HG03060 (cell line): ENCODE measurements at regions not wholly inside any gene's neighbourhood (a gene's known extent, or its start where the extent isn't known, plus 50 kb on each side); places are given as distances from the start of the nearest gene placed in this dataset.
"Not testable (repeated sequence)": the region's sequence is repeated elsewhere in the genome, so short reads cannot be mapped to it uniquely, and the experiment has no call there.

ENCODE experiments used
- ATAC-seq: cut with Tn5 transposase; IDR thresholded peaks from one replicate; pipeline ENCODE4 v1.9.1; 2021; ENCODE audit warnings: low read depth, moderate number of reproducible peaks; ENCODE audit not compliant: unreplicated experiment

GRCh38 chr2:133998726-133999125 lies 255.1 kb upstream of the MGAT5 start:
- ATAC-seq = not testable (repeated sequence)

DNA sequence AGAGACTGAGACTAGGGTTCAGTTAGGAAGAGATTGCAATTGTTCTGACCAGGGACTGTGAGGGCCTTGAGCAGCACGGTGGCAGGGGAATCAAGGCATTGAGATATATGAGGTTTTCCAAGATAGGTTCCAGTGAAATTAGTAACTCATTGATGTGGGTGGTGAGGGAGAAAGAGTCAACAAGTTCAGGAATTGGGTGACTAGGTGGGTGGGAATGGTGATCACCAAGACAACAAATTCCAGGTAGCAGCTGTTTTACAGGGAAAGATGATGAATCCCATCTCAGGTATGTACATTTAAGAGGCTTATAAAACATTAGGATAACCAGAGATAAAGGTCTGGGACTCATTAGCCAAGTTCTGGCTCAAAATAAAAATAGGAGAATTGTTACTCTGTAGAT lies 251.5 kb upstream of the MGAT5 start:
- ATAC-seq = no peak

- no peak for ATAC-seq
Measured at GRCh38 chr2:134002921-134003320, 251.0 kb upstream of the MGAT5 start.

DNA sequence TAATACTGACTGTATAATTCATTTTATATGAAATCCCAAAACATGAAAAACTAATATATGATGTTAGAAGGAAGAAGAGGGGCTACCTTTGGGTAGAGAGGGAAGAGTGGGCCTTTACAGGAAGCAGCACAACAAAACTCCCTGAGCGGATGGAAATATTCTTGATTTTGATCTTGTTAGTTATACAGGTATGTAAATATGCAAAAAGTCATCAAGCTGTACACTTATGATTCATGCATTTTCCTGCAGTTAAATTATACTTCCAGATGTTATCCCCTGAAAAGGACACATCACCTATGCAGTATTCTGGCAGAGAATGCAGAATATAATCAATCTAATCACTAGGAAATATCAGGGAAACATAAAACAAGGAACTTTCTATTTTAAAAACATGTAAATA lies 249.4 kb upstream of the MGAT5 start:
- ATAC-seq = no peak

GRCh38 chr2:134008837-134009236 lies 245.0 kb upstream of the MGAT5 start:
- no peak for ATAC-seq

DNA sequence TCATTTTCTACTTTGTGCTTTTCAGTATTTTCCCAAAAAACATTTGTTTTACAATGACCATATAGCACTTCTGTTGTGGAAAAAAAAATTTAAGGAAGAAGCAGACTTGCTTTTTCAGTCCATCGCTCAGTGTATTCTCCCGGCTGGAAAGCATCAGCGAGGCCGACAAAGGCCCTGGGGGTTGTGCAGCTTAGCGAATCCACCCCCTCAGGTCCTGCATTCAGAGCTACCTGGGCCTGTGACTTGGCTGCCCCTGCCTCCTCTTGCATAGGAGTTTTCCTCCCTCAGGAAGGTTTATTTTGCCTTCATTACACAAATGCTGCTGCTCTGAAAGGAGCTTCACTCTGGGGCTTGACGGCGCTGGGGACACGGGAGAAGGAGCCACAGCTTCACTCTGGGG lies 244.4 kb upstream of the MGAT5 start:
- no peak for ATAC-seq

DNA sequence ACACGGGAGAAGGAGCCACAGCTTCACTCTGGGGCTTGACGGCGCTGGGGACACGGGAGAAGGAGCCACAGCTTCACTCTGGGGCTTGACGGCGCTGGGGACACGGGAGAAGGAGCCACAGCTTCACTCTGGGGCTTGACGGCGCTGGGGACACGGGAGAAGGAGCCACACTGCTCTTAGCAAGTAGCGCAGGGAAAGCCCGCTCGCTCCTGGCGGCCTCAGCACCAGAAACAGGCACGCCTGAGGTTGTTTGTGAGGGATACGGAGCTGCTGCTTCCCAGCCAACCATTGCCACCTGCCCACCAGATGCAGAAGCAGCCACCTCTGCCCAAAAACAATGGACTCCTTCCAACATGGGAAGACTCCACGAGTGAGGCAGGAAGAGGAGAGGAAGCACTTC lies 244.0 kb upstream of the MGAT5 start:
- not testable (repeated sequence) for ATAC-seq

GRCh38 chr2:134011936-134012586 lies 241.8 kb upstream of the MGAT5 start:
- no peak for ATAC-seq

DNA sequence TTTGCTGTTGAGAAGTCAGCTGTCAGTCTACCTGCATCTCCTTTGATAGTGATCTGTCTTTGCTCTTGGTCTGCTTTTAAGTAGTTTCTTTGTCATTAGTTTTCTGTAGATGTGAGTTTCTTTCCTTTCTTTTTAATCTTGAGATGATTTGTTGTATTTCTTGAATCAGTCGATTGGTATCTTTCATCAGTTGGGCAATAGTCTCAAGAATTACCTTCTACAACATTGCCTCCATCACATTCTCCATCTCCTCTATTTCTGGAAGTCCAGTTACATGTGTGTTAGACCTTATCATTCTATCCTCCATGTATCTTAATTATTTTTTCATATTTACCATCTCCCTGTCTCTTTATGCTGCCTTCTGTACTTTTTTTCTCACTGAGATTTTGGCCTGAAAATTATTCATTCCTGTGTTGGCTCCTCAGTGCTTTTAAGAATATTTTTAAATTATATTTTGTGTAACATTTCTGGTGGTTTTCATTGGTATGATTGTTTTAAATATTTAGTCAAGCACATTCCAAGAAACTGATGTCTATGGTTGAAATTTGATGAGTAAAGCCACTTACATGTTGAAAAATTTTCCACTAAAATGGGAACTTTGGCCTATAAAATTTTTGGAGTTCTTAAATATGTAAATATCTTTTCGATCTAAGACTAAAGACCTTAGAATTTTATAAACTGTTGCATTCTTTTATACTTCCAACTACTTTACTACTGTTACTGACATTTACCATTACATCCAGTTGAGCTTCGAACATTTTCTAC lies 239.5 kb upstream of the MGAT5 start:
- no peak for ATAC-seq

DNA sequence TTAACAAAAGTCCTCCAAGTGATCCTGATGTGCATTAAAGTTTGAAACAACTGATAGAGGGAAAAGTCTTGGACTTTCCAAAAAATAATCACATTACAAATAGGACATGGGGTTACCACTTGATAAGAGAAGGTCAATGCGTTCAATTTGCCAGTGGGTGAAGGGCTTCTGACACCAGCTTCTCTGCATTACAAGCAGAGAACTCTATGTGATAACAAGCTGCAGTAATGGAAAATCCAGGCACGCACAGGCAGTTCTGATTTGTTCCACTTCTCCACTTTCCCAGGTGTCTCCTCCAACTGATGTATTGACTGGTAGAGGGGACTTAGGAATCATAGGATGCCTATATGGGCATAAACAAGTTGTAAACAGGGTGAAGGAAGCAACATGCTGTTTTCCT lies 234.0 kb upstream of the MGAT5 start:
- ATAC-seq = no peak

DNA sequence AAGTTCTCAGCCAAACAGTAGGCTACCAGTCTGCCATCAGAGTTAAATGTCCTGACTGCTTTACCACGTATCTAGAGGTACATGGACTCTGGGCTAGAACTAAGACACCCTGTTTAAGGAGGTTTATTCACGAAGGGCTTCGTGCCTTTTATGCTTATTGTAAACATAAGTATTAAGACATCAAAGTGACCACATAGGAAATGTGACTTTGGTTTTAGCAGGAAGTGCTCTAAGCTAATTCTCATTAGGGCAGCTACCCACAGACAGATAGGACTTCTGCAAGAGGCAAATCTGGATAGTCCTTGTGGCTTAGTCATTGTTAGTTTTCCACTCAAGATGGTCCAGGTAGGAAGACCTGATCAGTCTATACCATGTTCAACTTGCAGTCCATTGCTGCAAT lies 233.3 kb upstream of the MGAT5 start:
- no peak for ATAC-seq

DNA sequence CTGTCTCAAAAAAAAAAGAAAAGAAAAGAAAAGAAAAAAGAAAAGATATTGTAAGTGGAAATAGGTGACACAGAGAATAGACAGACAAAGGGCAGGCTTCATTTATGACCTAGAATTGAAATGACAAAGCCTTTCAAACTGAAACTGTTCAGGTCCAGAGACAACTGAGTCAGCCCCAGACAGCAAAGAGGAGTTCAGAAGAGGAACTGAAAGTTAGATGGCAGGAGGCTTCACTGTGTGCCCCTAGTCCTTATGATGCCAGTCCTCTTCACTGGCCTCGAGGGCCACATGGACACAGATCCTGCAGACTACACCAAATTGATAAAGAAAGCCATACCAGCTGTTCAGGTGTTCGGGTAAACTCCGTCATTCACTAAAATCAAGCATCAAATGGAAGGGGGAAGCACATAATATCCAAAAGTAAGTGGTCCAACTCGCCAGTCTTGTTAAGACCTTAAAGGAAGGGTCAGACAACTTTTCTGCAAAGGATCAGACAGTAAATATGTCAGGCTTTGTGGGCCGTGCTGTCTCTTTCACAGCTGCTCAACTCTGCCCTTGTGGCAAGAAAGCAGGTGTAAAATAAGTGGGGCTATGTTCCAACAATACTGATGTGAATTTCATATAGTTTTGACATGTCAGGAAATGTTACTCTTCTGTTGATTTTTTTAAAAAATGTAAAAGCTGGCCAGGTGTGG lies 231.9 kb upstream of the MGAT5 start:
- ATAC-seq = peak; percentile 97

- no peak for ATAC-seq
Measured at GRCh38 chr2:134023854-134024253, 230.0 kb upstream of the MGAT5 start.

GRCh38 chr2:134027980-134028379 lies 225.9 kb upstream of the MGAT5 start:
- ATAC-seq = no peak

DNA sequence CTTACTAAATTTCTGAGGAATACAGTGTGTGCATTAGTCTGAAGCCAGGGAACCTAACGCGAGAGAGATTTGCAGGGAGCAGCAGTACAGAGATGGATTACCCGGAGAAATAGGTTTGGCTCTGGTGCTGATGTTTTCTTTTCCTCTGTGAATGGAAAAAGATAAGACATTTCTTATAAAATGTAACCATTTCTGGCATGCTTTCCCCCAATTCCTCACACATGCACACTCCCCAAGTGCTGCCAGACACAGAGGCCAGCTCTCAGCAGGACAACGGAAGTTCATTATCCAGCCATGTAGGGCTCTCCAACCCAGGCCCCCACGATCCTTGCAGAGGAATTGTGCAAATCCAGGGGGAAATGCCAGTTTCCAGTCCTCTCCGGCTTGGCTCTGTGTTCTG lies 224.5 kb upstream of the MGAT5 start:
- ATAC-seq = no peak

GRCh38 chr2:134031539-134031938 lies 222.3 kb upstream of the MGAT5 start:
- ATAC-seq = no peak

DNA sequence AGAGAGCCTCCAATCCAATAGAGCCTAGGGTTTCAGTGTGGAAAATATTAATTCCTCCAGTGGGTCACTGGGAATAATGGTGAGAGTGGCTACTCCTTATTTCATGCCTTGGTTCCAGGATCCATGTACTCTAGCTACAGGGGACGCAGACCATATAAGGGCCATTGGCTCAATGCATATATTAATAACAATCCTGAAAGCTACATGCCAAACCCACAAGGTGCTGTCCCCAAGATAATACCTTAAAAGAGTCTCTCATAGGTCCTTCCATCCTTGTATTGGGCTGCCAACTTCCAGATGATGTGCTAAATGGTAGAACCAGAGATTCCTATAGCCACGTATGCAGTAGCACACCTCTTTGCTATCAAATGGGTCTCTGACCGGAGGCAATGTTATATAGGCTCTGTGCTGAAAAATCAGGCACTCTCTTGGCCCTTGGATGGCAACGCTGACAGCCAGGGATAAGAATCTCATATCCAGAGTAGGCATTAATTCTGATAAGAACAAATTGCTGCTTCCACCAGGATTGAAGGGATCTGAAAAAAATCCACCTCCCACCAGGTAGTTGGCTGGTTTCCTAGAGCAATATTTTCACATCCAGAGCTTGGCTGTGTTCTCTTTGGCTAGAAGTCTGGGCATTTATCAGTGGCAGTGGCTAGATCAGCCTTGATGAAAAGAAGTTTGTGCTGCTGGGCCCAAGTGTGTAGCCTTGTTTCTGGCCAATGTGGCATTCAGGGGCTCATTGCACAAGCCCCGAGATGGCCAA lies 218.1 kb upstream of the MGAT5 start:
- ATAC-seq = no peak

DNA sequence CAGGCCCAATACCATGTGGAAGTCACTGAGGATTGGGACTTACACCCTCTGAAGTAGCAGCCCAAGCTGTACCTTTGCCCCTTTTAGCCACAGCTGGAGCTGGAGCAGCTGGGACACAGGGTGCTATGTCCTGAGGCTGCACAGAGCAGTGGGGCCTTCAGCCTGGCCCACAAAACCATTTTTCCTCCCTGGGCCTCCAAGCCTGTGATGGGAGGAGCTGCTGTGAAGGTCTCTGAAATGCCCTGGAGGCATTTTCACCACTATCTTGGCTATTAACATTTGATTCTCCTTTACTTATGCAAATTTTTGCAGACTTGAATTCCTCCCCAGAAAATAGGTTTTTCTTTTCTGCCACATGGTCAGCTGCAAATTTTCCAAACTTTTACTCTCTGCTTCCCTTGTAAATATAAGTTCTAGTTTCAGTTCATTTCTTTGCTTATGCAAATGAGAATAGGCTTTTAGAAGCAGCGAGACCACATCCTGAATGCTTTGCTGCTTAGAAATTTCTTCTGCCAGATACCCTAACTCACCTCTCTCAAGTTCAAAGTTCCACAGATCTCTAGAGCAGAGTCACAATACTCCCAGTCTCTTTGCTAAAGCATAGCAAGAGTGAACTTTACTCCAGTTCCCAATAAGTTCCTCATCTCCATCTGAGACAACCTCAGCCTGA lies 213.8 kb upstream of the MGAT5 start:
- ATAC-seq = no peak

DNA sequence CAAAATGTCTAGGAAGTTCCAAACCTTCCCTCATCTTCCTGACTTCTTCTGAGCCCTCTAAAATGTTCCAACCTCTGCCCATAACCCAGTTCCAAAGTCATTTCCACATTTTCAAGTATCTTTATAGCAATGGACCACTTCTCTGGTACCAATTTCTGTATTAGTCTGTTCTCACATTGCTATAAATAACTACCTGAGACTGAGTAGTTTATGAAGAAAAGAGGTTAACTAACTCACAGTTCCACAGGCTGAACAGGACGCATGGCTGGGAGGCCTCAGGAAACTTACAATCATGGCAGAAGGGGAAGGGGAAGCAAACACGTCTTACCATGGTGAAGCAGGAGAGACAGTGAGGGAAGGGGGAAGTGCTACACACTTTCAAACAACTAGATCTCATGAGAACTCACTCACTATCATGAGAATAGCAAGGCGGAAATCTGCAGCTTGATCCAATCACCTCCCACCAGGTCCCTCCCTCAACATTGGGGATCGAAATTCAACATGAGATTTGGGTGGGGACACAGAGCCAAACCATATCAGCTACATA lies 213.2 kb upstream of the MGAT5 start:
- not testable (repeated sequence) for ATAC-seq

DNA sequence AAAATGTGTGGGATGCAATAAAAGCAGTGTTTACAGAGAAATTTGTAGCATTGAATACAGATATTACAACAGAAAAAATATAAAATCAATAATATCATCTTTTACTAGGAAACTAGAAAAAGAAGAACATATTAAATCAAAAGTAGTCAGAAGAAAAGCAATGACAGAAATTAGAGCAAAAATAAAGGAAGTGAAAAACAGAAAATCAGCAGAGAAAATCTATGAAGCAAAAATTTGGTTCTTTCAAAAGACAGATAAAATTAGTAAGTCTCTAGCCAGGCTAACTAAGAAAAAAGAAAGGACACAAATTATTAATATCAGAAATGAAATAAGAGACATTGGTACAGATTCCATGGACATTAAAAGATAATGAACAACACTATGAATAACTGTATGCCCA lies 212.0 kb upstream of the MGAT5 start:
- ATAC-seq = no peak
